ENCODE measurements at regions not wholly inside any gene's neighbourhood (a gene's known extent, or its start where the extent isn't known, plus 50 kb on each side); places are given as distances from the start of the nearest gene placed in this dataset.

DNA sequence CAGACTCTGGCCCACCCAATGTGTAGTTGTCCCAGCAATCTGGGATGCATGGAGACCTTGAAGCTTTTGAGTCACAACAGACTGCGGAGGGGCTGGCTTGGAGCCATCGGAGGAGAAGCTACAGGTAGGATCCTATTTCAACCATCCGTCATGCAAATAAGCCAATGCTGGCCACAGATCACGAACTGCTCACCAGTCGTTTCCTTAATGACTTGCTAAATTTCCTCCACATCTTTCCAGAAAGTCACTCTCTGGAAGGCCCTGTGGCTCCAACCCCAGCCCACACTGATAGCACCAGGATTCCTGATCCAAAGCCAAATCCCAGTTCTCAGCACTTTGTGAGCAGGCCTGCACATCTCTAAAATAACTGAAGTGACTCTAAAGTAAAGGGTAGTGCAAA is 321.3 kb downstream of the RAB28 start:
- TF ChIP-seq CEBPB (IDR thresholded peaks at IDR 0.05; ENCODE audit: low read depth, low read length): no peak
- TF ChIP-seq, protein P1, sequence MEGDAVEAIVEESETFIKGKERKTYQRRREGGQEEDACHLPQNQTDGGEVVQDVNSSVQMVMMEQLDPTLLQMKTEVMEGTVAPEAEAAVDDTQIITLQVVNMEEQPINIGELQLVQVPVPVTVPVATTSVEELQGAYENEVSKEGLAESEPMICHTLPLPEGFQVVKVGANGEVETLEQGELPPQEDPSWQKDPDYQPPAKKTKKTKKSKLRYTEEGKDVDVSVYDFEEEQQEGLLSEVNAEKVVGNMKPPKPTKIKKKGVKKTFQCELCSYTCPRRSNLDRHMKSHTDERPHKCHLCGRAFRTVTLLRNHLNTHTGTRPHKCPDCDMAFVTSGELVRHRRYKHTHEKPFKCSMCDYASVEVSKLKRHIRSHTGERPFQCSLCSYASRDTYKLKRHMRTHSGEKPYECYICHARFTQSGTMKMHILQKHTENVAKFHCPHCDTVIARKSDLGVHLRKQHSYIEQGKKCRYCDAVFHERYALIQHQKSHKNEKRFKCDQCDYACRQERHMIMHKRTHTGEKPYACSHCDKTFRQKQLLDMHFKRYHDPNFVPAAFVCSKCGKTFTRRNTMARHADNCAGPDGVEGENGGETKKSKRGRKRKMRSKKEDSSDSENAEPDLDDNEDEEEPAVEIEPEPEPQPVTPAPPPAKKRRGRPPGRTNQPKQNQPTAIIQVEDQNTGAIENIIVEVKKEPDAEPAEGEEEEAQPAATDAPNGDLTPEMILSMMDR (conservative IDR thresholded peaks at IDR 0.05; ENCODE audit: low read depth, low read length): no peak
- TF ChIP-seq SMC3 (IDR thresholded peaks at IDR 0.05; ENCODE audit: low read depth, low read length): no peak
- TF ChIP-seq POLR2A (IDR thresholded peaks at IDR 0.05; ENCODE audit: low read depth, low read length): no peak
- TF ChIP-seq USF2 (IDR thresholded peaks at IDR 0.05; ENCODE audit: low read depth, low read length): no peak
- no peak for TF ChIP-seq MAFK (IDR thresholded peaks at IDR 0.05; ENCODE audit: low read depth, low read length)
- no peak for TF ChIP-seq FOS (IDR thresholded peaks at IDR 0.05; ENCODE audit: low read depth, low read length)
- TF ChIP-seq ELK1 (IDR thresholded peaks at IDR 0.05; ENCODE audit: borderline replicate concordance, low read depth, low read length): no peak
- TF ChIP-seq RAD21 (IDR thresholded peaks at IDR 0.05; ENCODE audit: low read length): no peak
